NCI-H146 treated with DMSO at 0.1 percent for 48 hours (cell line): ENCODE measurements at regions not wholly inside any gene's neighbourhood (a gene's known extent, or its start where the extent isn't known, plus 50 kb on each side); places are given as distances from the start of the nearest gene placed in this dataset.
"Not testable (repeated sequence)": the region's sequence is repeated elsewhere in the genome, so short reads cannot be mapped to it uniquely, and the experiment has no call there.

Experiments
- DNase-seq: peaks from one replicate; lab custom pipeline; 2025; ENCODE audit not compliant: unreplicated experiment; lab: John Stamatoyannopoulos, UW

GRCh38 chr4:141340458-141340857 is 119.8 kb downstream of the ZNF330 start:
- DNase-seq: no peak

GRCh38 chr4:141346144-141346543 is 125.4 kb downstream of the ZNF330 start:
- peak; percentile 12 for DNase-seq

DNA sequence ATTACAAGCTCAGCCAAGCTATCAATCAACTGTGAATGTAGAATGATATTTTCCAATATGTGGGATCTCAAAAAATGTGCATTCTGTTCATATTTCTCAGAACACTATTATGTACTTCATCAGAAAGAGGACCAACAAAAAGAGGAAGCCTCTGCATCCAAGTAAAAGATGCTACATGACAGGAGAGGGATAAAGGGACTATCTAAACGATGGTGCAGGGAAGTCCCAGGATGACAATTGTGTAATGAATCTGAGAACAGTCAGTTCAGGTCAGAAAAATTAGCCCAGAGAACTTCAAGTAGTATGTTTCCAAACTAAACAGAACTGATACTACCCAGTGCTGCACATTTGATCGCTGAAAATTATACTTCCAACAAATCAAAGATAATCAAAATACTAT is 127.0 kb downstream of the ZNF330 start:
- DNase-seq: no peak

- DNase-seq: no peak
These were observed 127.4 kb downstream of the ZNF330 start for GRCh38 chr4:141348125-141348524.

DNA sequence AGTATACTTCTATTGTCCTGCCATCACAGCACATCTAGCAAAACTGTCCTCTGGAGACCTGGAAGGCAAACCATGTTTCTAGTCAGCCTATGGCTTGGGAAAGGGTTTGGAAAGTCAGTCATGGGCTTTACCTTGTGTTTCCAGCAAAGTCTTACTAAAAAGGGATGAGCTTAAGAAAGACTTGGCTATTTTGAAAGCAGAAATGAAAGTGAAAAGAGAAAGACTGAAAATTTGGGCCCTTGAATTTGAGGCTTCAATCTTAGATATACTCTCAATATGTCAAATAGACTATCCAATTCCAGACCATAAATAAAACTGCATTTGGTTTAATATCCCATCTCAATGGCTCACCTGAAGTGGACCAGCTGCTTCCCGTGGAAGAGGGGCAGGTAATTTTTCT is 127.9 kb downstream of the ZNF330 start:
- DNase-seq: no peak

DNA sequence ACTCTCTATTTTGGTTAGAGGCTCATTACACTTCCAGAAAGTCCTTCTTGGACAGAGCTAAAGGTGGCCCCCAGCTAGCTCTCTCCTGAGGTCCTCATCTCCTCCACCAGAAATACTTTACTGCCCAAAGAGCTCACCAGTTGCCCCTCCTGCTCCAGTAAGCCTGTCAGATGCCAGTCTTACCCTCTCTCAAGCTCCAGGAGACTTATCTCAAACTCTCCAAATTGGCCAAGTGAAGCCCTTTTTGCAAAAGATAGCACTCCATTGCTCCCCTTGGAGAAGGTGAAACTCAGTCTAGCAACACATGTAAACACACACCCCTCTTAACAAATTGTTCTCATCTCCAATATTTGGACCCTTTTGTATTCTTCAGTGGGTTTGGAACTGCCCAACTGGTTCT is 128.5 kb downstream of the ZNF330 start:
- no peak for DNase-seq

DNA sequence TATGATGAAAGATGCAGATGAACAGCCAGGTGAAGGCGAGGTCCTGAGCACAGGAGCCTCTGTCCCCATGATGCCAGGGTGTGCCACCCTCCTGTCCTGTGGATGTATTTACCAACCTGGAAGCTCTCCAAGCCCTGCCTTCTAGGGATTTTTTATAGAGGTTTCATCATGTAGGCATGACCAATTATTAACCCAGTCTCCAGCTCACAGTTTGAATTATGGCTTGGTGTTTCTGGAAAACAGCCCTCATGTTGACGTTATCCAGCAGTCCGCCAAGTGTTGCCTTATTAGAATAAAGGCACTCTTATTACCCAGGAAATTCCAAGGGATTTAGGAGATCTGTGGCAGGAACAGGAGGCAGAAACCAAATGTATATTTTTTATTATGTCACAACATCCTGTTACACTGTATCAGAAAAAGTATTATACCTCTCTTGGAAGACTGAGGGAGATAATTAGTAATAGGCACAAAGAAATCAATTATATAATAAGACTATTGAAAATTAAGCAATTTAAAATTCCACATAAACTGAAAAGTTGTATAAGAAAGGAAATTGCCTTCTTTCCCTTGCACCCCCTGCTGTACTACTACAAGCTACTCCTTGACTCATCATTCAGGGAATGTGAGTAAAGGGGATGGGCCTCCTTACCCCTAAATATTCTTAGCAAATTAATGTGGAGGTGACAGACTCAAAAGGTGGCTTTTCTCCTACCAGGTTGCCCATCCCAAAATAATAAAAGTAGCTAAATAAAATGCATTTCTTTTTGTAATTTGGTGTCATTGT is 129.6 kb downstream of the ZNF330 start:
- DNase-seq: no peak

DNA sequence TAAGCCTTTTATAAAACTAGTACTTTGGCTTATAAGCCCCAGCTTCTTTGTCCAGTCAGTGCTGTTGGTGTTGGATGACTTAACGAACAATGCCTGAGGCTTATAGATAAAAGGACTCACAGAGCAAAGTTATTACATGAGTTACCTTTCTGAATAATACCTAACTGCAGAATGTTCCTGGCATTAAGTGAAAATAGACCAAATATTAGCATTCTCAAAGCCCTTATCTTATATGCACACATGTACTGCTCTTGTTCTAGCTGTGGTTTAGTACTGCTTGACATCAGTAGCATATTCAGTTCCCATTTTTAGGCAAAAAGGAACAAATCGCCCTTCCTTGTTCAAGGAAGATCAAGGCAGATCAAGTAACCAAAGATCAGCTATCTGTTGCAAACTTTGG is 131.6 kb downstream of the ZNF330 start:
- no peak for DNase-seq

GRCh38 chr4:141352909-141353525 is 132.3 kb downstream of the ZNF330 start:
- DNase-seq: no peak

- DNase-seq: no peak
These were observed 135.7 kb downstream of the ZNF330 start for GRCh38 chr4:141356321-141356962.

DNA sequence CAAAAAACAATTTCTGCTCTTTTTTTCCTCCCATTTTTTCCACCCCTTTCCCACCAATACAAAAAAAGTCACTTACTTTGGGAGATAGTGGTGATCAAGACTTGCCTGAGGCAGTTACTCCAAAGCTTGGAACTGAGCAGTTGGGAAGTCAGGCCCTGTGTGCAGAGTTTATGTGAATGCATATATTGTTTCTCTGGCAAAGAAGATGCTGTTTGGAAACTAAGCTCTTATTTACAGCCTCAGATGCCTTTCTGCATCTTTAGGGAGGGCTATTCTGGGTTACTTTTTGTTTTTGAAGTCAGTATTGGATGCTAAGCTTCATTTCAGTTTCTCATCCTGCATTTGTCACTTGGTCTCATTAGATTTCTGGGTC is 136.3 kb downstream of the ZNF330 start:
- no peak for DNase-seq

GRCh38 chr4:141368241-141368640 is 147.5 kb downstream of the ZNF330 start:
- DNase-seq: not testable (repeated sequence)

- no peak for DNase-seq
These were observed 150.5 kb downstream of the ZNF330 start for GRCh38 chr4:141371206-141371605.

DNA sequence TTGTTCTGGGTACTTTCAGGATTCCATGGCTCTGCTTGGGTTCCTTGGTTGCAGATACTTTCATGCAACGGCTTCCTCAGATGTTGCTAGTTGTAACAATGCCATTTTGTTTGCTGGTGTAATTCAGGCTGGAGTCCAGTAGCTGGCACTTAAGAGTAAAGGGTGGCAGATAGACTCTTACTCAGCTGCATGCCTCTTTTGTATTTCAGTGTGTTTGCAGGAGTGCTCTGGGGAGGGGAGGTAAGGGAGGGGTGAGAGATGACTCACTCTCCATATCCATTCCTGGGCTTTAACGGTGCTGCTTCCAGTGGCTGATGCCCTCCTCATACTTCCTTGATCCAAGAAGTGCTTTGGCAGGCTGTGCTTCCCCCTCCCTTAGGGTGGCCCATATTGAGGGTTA is 155.2 kb downstream of the ZNF330 start:
- no peak for DNase-seq

DNA sequence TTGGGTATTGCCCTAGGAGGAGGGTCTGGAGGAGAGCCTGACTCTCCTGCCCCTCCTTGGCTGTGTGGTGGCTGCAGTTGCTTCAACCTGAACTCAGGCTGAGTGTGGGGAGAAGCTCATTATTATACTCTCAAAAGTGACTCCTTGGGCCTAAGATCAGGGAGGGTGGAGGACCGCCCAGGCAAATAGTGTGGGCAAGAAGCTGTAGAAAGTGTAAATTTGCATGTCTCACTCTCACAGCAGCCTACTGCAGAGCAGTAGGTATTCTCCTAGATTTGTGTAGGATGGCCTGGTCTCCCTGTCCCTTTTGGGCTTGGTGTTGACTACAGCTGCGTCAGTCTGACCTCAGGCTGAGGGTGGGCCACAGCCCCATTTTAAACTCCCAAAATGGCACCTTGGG is 156.1 kb downstream of the ZNF330 start:
- DNase-seq: no peak

DNA sequence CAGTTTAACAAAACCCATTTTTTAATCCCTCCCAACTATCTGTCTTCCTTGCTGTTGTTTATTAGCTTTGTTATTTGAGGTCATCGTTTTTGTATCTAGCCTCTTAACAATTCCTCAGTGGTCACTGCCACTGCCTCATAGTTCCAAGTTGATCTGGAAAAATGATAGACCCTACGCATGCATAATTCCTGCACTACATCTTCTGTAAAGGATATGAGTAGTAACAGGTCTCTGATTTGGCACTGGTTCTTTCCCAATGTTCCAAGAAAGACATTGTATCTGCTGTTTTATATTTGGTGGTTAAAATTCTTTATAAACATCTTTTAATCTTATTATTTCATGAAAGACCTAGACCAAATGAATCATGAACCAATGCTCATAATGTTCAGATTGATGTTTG is 166.6 kb downstream of the ZNF330 start:
- DNase-seq: no peak

DNA sequence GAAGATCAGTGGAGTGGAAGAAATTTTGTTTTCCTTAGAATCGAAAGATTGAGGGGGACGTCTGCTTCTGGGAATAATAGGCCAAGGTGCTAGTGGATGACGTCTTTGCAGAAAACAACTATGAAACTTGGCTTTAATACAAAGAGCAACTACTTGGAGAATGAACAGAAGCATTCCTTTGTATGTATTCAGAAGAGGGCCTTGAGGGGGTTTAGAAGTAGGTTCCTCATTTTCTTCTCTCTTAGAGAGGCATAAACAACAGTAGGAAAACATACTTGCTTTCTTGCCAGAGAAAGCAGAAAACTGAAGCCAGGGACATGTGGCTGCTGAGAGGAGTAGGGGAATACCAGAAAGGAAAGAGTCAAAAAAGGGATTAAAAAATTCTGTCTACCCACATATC is 167.8 kb downstream of the ZNF330 start:
- DNase-seq: no peak

GRCh38 chr4:141389649-141390048 is 169.0 kb downstream of the ZNF330 start:
- no peak for DNase-seq

DNA sequence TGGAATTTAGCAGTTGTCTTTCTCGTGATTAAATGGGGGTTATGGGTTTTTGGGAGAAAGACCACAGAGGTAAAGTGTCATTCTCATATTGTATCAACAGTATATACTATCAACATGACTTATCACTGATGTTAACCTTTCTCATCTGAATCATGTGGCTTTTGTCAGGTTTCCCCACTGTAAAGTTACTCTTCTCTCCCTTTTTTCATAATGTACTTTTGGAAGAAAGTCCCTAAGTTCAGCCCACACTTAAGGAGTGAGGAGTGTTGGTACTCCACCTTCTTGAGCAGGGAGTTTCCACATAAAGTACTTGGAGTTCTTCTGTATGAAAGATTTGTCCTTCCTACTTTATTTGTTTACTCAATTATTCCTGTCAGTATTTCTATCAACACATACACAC is 169.9 kb downstream of the ZNF330 start:
- DNase-seq: no peak

DNA sequence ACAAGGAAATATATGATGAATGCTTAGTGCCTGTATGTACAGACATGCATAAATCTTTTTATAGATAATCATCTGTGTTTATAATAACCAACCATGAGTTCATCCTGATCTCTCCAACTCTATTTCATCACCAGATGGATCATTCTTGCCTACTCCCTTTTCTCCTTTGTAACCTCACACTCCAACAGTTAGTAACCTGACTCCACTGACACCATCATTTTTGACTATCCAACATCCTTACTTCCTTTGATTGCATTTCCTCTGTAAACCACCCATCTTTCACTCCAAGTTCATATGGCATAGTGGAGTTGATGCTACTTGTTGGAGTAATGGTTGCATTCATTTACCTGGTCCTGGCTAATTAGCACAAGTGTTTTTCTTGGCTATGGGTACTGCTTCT is 170.6 kb downstream of the ZNF330 start:
- DNase-seq: no peak

GRCh38 chr4:141391771-141392170 is 171.1 kb downstream of the ZNF330 start:
- DNase-seq: peak; percentile 26

DNA sequence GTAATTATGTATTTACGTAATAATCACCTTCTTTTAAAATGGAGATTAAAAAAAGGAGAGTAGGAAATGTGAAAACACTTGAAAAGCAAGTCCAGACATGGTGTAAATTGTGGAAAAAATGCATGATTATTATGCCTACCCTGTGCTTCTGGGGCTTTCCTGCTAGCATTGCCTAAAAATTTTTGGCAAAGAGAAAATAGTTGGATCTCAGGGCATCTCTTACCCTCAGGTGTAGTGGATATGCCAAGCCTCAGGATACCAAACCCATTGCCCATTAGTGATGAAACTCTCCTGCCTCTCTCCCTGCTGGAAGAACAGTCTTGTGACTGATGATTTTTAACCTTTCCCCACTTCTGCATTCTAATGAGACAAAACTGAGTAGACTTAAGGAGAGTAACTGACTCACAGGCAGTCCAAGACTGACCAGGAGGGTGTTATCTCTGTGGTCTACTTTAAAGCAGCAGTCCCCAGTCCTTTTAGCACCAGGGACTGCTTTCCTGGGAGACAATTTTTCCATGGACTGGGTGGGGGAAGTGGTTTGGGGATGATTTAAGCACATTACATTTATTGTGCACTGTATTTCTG is 174.6 kb downstream of the ZNF330 start:
- no peak for DNase-seq
